A549 (cell line): ENCODE measurements at regions not wholly inside any gene's neighbourhood (a gene's known extent, or its start where the extent isn't known, plus 50 kb on each side); places are given as distances from the start of the nearest gene placed in this dataset.
A peak's percentile ranks its signal among the peaks of the same experiment; 100 is the strongest.

Experiments used
- ATAC-seq, 2 experiments: fragments of 200-7000 bp in 1 of 2; fragments of >200 bp in 1 of 2; cut with Nextera tagmentation in 1 of 2; cut with Tn5 transposase in 1 of 2; 3 replicates each; pipeline versions ENCODE4 v1.8.0 to v1.9.1; 2018 to 2020; ENCODE audit warnings: mild to moderate bottlenecking in 1 of 2, moderate library complexity in 1 of 2
- CTCF ChIA-PET: fragments of 300-600 bp; sonication (Branson Sonifier 250); formaldehyde crosslinking; extraction: SDS; loops from one replicate; lab custom pipeline; 2021; ENCODE audit warnings: antibody characterized with exemption, inconsistent platforms; lab: Yijun Ruan, JAX
- POLR2A ChIA-PET: fragments of 350-600 bp; formaldehyde crosslinking; extraction: SDS; loops from one replicate; lab custom pipeline; 2021; ENCODE audit warnings: antibody characterized with exemption, inconsistent platforms; lab: Yijun Ruan, JAX
- DNase-seq, 2 experiments: peaks; one replicate each; pipeline versions ENCODE4 v3.0.0 to v3.0.0-alpha.2; 2011 to 2016; ENCODE audit warnings: low read depth in 1 of 2, low spot score in 1 of 2
- FAIRE-seq: peaks from 2 replicates; lab custom pipeline; 2011; peaks lifted over from hg19 to GRCh38; lab: Jason Lieb, UNC
- H3K27ac ChIP-seq, 2 experiments: fragments of >200 bp; sonication (Bioruptor Twin); formaldehyde crosslinking; 3 replicates each; pipeline ENCODE4 v1.5.1; 2016 to 2017
- H3K4me1 ChIP-seq: fragments of >200 bp; sonication (Bioruptor Twin); formaldehyde crosslinking; 3 replicates; pipeline ENCODE4 v1.6.1; 2016
- H3K4me2 ChIP-seq: fragments of >200 bp; sonication (Bioruptor Twin); formaldehyde crosslinking; 3 replicates; pipeline ENCODE4 v1.6.1; 2016
- H3K4me3 ChIP-seq: fragments of >200 bp; sonication (Bioruptor Twin); formaldehyde crosslinking; 3 replicates; pipeline ENCODE4 v1.5.1; 2016
- H3K9me3 ChIP-seq: fragments of >200 bp; sonication (Bioruptor Twin); formaldehyde crosslinking; 3 replicates; pipeline ENCODE4 v1.6.1; 2016
- ESRRA ChIP-seq: fragments of 150-350 bp; IDR thresholded peaks from 2 replicates; pipeline ENCODE4 v1.6.1; 2014; ENCODE audit warnings: mild to moderate bottlenecking, low read length, borderline replicate concordance
- FOSL2 ChIP-seq, 2 experiments: fragments of 450-650 bp in 1 of 2; fragments of >200 bp in 1 of 2; sonication (Bioruptor Twin) in 1 of 2; formaldehyde crosslinking; IDR thresholded peaks; 2 replicates each; pipeline versions ENCODE4 v1.5.0 to v1.6.1; 2016 to 2020; ENCODE audit warnings: mild to moderate bottlenecking in 1 of 2, moderate library complexity in 1 of 2
- GATA3 ChIP-seq: IDR thresholded peaks from 2 replicates; pipeline ENCODE4 v1.6.1; 2012; ENCODE audit warnings: borderline replicate concordance
- HDAC2 ChIP-seq: fragments of 200-600 bp; sonication (generic); IDR thresholded peaks from 2 replicates; pipeline ENCODE4 v1.6.1; 2016
- KDM1A ChIP-seq: fragments of 200-600 bp; sonication (generic); IDR thresholded peaks from 2 replicates; pipeline ENCODE4 v1.6.1; 2016; ENCODE audit warnings: low read depth, mild to moderate bottlenecking
- KDM5A ChIP-seq: fragments of 200-600 bp; sonication (generic); IDR thresholded peaks from 2 replicates; pipeline ENCODE4 v1.6.1; 2016; ENCODE audit warnings: antibody characterized with exemption, mild to moderate bottlenecking
- MAFK ChIP-seq: fragments of 450-650 bp; IDR thresholded peaks from 2 replicates; pipeline ENCODE4 v1.6.1; 2014; ENCODE audit not compliant: partially characterized antibody
- POLR2A ChIP-seq: IDR thresholded peaks from 2 replicates; pipeline ENCODE4 v1.6.1; 2012; ENCODE audit warnings: mild to moderate bottlenecking, low read length
- RARB ChIP-seq: fragments of 250-450 bp; sonication (Bioruptor Pico); IDR thresholded peaks from 2 replicates; pipeline ENCODE4 v1.8.0; 2021; ENCODE audit warnings: mild to moderate bottlenecking, moderate library complexity
- RCOR1 ChIP-seq: fragments of 150-350 bp; IDR thresholded peaks from 2 replicates; pipeline ENCODE4 v1.6.1; 2014; ENCODE audit warnings: antibody characterized with exemption, low read length, low read depth
- SREBF2 ChIP-seq: fragments of 450-650 bp; IDR thresholded peaks from 2 replicates; pipeline ENCODE4 v1.6.1; 2014; ENCODE audit warnings: mild to moderate bottlenecking, moderate library complexity
- TP53 ChIP-seq: fragments of 250-450 bp; sonication (Bioruptor Pico); IDR thresholded peaks from 2 replicates; pipeline ENCODE4 v1.5.0; 2021; ENCODE audit warnings: mild to moderate bottlenecking, moderate library complexity
- WGBS: methylation state at CpG from one replicate; pipeline ENCODE4 v1.1.6; 2017; ENCODE audit errors: missing lambda C conversion rate; 5-methylcytosine and 5-hydroxymethylcytosine counted together
- TF ChIP-seq, protein P1 (sequence below): fragments of >200 bp; sonication (Bioruptor Twin); formaldehyde crosslinking; IDR thresholded peaks from 3 replicates; pipeline ENCODE4 v1.5.1; 2016
- TF ChIP-seq, protein P2 (sequence below): fragments of 200-600 bp; sonication (generic); IDR thresholded peaks from 2 replicates; pipeline ENCODE4 v1.6.1; 2016; ENCODE audit warnings: antibody characterized with exemption, mild to moderate bottlenecking, moderate library complexity
- TF ChIP-seq, protein P3 (sequence below): fragments of 250-450 bp; sonication (Bioruptor Pico); IDR thresholded peaks from 2 replicates; pipeline ENCODE4 v1.5.0; 2020; ENCODE audit warnings: low read depth, mild to moderate bottlenecking, moderate library complexity

DNA sequence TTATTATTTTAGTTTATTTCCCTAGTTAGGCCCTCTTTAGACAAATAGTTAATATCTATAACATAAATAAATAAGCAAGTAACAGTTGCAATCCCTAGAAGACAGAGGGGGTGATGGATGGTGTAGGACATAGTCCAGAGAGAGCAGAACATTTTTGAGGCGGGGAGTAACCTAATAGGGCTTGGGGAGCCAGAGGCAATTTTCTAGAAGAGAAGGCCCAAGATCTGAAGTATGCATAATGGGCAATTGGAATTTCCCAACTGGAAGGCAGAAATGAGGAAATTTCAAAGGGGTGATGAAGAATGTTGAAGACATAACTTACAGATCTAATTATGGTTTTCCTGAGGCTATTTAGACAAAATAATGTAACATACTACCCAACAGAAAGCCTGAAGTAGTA, 525.7 kb downstream of the TUSC7 start:
- Histone ChIP-seq H3K9me3 (no peaks in the 10 kb centered on the region), H3K27ac (no peak overlapping the region), H3K4me3 (no peak overlapping the region), H3K4me1 (no peaks in the 10 kb centered on the region), H3K4me2 (no peak overlapping the region)
- CTCF ChIA-PET, result no interaction called here
- TF ChIP-seq KDM5A, result no peak
- TF ChIP-seq, protein P1, sequence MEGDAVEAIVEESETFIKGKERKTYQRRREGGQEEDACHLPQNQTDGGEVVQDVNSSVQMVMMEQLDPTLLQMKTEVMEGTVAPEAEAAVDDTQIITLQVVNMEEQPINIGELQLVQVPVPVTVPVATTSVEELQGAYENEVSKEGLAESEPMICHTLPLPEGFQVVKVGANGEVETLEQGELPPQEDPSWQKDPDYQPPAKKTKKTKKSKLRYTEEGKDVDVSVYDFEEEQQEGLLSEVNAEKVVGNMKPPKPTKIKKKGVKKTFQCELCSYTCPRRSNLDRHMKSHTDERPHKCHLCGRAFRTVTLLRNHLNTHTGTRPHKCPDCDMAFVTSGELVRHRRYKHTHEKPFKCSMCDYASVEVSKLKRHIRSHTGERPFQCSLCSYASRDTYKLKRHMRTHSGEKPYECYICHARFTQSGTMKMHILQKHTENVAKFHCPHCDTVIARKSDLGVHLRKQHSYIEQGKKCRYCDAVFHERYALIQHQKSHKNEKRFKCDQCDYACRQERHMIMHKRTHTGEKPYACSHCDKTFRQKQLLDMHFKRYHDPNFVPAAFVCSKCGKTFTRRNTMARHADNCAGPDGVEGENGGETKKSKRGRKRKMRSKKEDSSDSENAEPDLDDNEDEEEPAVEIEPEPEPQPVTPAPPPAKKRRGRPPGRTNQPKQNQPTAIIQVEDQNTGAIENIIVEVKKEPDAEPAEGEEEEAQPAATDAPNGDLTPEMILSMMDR, result no peak
- no peak for TF ChIP-seq POLR2A
- no peak for TF ChIP-seq ESRRA
- TF ChIP-seq RARB (CRISPR knock-in tag), result no peak
- TF ChIP-seq MAFK, result no peak
- no peak for TF ChIP-seq GATA3
- TF ChIP-seq, protein P2, sequence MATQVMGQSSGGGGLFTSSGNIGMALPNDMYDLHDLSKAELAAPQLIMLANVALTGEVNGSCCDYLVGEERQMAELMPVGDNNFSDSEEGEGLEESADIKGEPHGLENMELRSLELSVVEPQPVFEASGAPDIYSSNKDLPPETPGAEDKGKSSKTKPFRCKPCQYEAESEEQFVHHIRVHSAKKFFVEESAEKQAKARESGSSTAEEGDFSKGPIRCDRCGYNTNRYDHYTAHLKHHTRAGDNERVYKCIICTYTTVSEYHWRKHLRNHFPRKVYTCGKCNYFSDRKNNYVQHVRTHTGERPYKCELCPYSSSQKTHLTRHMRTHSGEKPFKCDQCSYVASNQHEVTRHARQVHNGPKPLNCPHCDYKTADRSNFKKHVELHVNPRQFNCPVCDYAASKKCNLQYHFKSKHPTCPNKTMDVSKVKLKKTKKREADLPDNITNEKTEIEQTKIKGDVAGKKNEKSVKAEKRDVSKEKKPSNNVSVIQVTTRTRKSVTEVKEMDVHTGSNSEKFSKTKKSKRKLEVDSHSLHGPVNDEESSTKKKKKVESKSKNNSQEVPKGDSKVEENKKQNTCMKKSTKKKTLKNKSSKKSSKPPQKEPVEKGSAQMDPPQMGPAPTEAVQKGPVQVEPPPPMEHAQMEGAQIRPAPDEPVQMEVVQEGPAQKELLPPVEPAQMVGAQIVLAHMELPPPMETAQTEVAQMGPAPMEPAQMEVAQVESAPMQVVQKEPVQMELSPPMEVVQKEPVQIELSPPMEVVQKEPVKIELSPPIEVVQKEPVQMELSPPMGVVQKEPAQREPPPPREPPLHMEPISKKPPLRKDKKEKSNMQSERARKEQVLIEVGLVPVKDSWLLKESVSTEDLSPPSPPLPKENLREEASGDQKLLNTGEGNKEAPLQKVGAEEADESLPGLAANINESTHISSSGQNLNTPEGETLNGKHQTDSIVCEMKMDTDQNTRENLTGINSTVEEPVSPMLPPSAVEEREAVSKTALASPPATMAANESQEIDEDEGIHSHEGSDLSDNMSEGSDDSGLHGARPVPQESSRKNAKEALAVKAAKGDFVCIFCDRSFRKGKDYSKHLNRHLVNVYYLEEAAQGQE, result no peak
- no peak for TF ChIP-seq TP53
- TF ChIP-seq SREBF2, result no peak
- no peak for TF ChIP-seq FOSL2 (IDR thresholded peaks at IDR 0.05)
- TF ChIP-seq FOSL2 (CRISPR knock-in tag; IDR thresholded peaks at IDR 0.05), result no peak
- TF ChIP-seq, protein P3, sequence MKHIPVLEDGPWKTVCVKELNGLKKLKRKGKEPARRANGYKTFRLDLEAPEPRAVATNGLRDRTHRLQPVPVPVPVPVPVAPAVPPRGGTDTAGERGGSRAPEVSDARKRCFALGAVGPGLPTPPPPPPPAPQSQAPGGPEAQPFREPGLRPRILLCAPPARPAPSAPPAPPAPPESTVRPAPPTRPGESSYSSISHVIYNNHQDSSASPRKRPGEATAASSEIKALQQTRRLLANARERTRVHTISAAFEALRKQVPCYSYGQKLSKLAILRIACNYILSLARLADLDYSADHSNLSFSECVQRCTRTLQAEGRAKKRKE (CRISPR knock-in tag), result no peak
- no peak for TF ChIP-seq RCOR1
- TF ChIP-seq KDM1A, result no peak
- ATAC-seq (no peak), DNase-seq (no peak), FAIRE-seq (no peak)
- 63% methylated on average over 1 of the region's 1 CpG for WGBS
- POLR2A ChIA-PET, result no interaction called here

DNA sequence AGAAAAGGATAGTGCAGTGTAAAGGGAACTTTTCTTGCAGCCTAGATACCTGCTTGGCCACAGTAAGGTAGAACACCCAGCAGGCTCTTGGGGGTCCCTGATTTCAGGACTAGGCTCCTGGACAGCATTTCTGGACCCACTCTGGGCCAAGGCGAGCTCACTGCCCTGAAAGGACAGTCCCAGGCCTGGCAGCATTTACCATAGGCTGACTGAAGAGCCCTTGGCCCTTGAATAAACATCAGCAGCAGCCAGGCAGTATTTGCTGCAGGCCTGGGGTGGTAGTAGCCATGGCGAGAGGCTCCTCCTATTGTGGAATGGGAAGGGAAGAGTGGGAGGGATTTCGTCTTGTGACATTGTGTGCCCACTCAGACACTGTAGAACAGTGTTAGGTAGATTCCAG, 529.2 kb downstream of the TUSC7 start:
- WGBS, result 80% methylated on average over 3 of the region's 3 CpGs
- Histone ChIP-seq H3K4me3 (no peak overlapping the region), H3K4me1 (no peaks in the 10 kb centered on the region), H3K9me3 (no peaks in the 10 kb centered on the region), H3K27ac (no peak overlapping the region)
- FAIRE-seq (no peak), ATAC-seq (no peak), DNase-seq (no peak)
- CTCF ChIA-PET, result no interaction called here
- TF ChIP-seq HDAC2, result no peak
- TF ChIP-seq, protein P2, result peak; percentile 53; the same call in 1 of the 2 replicates
- TF ChIP-seq, all 56 proteins: peak for 1
- POLR2A ChIA-PET, result no interaction called here
- no peak overlapping the region for H3K4me2 ChIP-seq
